Islet of Langerhans (tissue), 1 donor: ENCODE measurements at regions not wholly inside any gene's neighbourhood (a gene's known extent, or its start where the extent isn't known, plus 50 kb on each side); places are given as distances from the start of the nearest gene placed in this dataset.
"Not testable (repeated sequence)": the region's sequence is repeated elsewhere in the genome, so short reads cannot be mapped to it uniquely, and the experiment has no call there.

Source experiments
- FAIRE-seq: peaks from one replicate; lab custom pipeline; 2011; peaks lifted over from hg19 to GRCh38; lab: Jason Lieb, UNC

DNA sequence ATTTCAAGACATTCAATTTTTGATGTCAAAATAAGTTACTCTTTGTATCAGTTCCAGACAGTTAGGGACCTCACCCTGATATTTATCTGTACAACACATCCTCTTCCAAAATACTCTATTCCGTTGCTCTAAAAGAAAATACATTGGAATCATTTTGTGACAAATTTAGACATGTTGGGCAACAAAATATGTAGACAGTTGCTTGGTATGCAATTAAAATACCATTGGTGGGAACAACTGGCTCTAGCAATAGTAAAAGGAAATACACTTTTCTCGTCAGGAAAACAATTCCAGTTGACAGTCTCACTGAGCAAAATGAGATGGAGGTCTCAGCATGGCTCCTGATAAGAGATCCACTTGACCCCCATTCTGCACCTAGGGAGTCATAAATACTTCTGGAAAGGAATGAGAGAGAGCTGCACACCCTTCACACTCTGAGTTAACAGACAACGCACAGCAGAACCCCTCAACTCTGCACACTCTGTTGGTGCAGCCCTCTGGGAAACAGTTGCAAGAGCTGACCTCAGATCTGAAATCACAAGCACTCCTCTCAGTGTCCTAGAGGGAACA is 171.3 kb upstream of the NT5E start:
- FAIRE-seq, result no peak

DNA sequence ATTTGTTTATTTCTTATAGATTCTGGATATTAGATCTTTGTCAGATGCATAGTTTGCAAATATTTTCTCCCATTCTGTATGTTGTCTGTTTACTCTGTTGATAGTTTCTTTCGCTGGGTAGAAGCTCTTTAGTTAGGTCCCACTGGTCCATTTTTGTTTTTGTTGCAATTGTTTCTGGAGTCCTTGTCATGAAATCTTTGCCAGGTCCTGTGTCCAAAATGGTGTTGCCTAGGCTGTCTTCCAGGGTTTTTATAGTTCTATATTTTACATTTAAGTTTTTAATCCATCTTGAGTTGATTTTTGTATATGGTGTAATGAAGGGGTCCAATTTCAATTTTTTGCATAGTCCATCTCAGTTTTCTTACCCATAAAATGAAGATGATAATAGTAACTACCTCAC is 173.9 kb upstream of the NT5E start:
- FAIRE-seq, result not testable (repeated sequence)

DNA sequence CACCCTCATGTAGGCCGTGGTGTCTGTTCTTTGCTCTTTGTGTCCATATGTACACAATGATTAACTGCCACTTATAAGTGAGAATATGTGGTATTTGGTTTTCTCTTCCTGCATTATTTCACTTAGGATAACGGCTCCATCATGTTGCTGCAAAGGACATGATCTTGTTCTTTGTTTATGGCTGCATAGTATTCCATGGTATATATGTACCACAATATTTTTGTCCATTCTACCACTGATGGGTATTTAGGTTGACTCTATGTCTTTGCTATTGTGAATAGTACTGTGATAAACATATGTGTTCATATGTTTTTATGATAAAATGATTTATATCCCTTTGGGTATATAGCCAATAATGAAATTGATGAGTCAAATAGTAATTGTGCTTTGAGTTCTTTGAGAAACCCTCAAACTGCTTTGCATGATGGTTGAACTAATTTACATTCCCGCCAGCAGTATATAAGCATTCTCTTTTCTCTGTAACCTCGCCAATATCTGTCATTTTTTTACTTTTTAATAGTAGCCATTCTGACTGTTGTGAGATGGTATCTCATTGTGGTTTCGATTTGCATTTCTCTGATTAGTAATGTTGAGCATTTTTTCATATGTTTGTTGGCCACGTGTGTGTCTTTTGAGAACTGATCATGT is 174.4 kb upstream of the NT5E start:
- FAIRE-seq, result no peak

DNA sequence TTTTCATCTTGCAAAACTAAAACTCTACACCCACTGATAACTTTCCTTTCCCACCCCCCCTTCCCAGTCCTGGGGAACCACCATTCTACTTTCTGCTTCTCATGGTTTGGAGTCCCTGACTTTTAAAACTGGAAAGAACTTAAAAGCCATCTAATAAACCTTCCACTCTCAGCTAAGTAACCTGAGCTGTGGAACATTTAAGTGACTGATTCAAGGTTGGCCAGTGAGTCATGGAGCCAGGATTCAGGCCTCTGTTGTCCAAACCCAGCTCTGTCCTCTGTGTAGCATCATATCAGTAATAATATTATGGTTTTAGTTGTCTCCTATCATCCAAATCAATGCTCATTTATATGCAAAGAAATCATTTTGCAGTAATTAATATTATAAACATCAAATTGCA is 176.0 kb upstream of the NT5E start:
- no peak for FAIRE-seq

DNA sequence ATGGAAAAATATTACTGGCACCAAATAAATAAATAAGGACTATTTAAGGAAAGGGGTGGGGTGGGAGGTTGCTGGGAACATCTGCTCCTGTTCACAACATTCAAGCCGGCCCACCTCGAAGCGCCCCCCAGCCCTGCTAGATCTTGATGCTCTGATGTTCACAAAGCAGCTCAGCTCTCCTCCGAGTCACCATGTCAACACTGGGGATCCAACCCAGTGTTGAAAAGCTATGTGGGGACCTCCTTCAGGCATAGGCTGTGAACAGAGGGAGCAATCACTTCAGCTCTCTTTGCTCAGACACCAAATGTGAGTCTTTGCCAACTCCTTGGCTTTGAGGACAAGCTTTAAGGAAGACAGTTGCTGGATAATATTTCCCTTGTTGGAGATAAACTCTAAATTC is 176.8 kb upstream of the NT5E start:
- FAIRE-seq, result no peak

DNA sequence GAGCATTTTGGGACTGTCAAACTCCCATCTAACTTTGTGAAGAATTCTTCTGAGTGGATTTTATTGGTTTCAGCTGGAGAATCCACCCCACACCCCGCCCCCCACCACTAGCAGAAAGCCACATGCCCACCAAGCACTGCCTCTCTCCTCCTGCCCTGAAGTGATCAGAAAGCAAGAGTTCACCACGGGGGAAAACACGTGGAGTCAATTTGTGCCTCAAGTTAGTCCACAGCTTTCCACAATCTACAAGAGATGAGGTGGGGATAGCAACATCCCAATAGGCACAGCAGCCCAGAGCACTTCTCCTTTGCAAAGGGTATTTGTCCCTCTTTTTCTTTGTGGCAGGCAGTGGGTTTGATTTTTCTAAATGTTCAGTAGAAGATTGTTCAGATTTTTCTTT is 177.3 kb upstream of the NT5E start:
- no peak for FAIRE-seq

DNA sequence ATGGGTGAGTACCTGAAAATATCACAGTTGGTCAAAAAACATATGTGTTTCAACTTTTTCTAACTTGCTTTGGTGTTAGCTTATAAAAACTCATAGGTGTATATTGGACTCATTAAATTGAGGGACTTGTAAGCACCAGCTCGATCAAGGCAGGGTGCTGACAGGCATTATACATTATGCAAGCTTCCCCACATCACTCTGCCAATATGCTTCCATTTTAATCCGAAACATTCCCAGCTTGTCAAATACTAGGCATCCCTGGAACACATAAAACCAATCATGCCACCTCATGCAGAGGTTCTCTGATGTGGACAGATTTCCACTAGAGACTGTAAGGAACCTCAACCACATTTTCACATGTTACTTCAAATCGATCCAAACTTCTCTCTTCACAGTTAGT is 187.3 kb upstream of the NT5E start:
- FAIRE-seq, result no peak

DNA sequence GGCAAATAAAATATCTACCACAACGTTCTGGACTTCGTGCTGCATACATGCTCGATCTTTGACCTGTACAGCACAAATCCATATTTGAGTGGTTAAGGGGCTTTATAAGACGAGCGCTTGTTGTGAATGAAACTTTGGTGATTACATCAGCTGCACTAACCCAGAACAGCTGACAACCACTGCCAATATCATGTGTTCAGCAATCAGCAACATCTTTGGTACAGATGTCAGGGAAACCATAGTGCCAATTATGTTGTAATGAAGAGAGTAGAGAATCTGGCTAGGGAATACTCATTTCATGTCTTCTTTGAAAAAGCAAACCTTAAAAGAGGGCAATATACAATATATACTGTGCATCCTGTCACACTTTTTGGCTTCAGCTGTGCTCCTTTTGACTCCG is 188.6 kb upstream of the NT5E start:
- no peak for FAIRE-seq

DNA sequence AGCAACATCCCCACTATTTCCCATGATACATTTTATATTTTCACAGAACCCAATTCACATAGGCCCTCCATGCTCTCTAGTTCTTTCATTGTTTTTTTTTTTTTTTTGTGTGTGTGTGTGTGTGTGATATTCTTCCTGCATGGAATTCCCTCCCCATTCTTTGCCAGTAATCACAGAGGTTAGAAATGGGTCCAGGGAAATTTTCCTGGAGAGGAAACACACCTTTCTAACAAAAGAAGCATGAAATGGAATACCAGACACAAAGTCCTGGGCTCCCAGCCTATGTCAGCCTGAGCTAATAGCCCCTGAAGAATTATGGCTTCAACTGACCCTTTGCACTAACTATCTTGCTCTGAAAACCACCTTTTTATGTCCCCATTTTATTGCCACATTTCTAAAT is 194.2 kb upstream of the NT5E start:
- FAIRE-seq, result no peak

DNA sequence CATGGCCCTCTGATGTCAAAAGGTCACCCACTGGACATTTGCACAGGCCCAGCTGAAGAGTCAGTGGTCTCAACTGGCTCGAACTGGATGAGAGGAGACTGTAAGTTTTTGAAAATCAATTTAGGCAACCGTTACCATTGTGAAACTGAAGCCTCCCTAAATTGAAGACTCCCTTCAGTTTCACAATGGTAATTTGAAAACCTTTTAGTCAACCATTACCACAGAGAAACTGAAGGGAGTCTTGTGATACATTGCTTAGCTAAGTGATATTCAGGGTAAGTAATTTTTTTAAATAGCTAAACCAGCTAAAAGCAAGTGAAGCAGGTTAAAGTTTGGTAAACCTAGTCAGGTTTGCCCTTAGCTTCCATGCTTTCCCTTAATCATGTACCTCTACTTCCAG is 197.3 kb upstream of the NT5E start:
- no peak for FAIRE-seq

DNA sequence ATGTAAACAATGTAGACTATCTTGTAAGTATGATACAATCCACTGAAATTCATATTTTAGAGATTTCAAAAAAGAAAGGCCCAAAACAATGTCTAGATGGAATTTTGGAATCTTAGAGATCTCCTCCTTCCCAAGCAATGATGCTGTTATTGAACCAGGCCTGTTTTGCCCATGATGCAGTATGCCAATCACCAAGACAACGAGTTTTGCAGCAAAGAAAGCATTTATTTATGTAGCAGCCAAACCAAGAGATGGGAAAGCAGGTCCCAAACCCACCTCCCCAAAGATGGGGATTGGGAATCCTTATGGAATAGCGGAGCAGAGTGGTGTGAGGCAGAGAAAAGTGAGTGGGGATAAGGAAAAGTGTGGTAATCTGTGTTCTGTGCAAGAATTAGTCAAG is 197.8 kb upstream of the NT5E start:
- FAIRE-seq, result no peak

DNA sequence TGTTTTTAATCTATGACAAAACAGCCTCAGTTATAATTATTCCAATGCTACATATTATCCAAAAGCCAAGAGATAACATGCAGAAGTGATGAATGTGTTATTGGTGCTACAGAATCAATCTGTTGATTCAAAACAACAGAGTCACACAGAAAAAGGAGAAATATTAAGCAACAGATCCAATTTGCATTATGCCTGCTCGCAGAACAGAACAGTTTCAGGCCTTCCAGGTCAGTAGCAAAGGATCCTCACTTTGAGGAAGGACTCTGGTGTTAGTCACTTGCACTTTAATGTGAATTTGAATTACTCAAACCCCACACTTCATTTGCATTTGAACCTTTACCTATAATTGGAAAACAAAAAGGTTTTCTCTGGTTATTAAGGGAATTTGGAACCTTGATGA is 198.6 kb upstream of the NT5E start:
- FAIRE-seq, result no peak

DNA sequence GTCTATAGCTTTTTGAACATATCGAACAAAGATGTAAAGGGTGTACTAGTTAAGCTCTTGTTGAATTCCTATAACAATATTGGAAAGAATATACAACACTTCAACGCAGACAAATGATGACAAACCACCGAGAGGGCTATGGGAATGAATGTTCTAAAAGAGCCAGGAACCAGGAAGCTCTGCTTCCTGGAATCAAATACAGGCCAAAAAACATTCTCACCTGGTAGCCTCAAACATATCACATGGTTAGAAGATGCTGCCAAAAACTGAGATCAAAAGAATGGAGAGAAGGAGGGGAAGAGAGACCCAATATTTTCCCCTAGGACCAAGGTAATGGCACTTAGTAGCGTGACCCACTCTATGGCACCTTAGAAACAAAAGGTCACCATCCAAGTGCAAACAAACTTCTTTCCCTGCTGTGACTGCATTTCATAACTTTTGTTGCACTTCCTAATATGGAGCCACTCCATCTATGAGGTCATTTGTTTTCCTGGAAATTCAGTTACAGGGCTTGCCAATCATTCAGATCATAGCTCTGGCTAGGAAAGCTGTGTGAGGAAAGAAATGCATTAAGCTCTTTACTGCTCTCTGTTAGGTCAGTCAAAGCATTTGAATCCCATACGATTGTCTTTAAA is 199.2 kb upstream of the NT5E start:
- no peak for FAIRE-seq

DNA sequence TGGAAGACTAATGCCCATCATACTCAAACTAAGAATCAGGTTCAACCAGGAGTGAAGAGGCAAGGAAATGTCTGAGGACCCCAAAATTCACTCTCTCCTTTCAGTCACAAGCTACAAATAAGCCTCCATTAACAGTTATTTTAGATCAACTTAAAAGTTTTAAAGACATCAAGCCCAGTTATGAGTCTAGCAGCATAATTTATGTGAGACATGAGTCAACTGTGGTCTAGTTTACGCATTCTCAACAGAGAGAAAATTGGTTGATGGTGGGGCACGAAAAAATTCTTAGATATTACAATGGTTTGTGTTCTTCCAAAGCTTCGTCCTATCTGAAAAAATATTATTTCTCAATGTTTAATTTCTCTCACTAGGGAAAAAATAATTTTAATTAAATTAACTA is 204.9 kb upstream of the NT5E start:
- FAIRE-seq, result no peak

DNA sequence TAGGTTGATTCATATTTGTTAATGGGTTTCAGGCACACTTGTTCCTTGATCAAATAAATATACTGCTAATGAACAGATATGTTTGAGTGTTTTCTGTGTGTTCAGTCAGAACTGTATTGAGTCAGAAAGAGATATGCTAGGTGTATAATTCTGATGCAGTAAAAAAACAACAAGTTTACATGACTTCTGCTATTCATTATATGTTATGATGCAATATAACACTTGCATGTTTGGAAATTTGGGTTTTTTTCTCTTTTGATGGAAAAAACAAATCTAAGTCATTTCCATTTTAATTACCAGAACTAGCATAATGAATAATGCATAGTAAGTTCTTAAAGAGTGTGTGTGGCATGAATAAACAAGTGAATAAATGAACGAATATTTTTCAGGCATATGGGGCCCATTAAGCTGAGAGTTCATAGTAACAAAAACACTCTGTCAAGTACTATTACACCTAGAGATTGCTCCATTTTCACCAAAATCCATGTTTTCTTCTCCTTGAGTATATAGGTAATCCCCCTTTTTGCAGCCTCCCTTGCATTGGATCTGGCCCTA is 208.3 kb upstream of the NT5E start:
- no peak for FAIRE-seq

DNA sequence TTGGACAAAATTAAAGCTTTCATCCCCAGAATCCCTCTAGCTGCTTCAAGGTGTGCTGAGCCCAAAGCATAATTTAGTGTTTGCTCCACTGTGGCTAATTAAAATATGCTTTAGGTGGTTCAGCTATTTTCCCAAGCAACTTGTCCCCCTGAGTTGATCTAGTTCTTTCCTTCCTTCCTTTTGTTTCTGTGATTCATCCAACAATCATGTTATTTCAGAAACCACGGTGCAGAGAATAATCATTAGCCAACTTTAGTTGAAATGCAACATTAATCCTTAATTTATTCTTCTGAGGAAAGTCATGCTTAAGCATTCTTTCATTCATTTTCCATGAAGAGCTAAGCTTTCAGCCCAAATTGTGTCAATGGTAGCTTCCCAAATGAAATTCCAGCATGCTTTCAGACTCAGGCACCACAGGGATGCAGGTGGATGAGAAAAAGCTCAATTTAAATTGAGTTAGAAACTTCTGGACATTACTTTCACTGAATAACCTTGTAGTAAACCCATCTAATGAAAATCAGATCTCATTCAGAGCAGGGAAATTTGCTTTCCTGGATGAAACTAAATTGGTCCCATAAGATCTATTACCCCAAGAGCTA is 209.0 kb upstream of the NT5E start:
- no peak for FAIRE-seq

DNA sequence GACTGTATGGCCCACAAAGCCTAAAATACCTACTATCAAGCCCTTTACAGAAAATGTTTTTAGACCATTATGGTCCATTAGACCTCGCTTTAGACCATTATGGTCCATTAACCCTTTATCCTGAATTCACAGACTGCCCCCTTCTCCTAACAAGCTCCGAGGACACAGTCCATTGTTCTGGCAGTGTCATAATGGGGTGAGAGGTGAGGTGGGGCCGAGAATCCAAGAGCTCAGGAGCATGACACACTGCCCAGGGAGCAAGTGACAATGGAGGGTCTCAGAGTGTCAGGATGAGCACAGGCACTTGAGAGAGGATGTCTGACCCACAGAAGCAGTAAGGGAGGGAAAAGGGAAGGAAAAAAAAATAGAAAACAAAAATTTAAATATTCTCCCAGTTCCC is 212.4 kb upstream of the NT5E start:
- FAIRE-seq, result no peak

DNA sequence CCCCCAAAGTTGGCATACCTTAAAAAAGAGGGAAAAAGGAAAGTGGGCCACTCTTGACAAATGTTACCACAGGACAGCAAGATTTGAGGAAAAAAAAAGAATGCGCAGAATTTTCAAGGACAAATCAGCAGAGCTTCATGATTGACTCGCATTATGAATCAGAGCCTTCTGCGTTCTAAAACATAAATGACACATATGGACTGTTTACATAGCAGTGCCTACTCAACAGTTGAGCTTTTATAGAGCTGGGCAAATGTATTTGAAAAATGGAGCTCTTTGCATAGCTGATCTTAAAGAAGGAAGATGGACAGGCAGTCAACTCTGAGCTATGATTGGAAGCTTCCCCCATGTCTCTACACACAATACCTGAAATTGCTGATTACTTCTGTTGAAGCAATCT is 213.2 kb upstream of the NT5E start:
- no peak for FAIRE-seq

DNA sequence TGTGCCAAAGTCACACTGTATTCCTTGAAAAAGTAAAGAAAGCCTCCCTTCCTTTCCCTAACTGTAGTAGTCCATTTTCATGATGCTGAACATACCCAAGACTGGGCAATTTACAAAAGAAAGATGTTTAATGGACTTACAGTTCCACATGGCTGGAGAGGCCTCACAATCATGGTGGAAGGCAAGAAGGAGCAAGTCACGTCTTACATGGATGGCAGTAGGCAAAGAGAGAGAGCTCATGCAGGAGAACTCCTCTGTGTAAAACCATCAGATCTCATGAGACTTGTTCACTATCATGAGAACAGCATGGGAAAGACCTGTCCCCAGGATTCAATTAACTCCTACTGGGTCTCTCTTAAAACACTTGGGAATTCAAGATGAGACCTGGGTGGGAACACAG is 222.5 kb upstream of the NT5E start:
- FAIRE-seq, result not testable (repeated sequence)

DNA sequence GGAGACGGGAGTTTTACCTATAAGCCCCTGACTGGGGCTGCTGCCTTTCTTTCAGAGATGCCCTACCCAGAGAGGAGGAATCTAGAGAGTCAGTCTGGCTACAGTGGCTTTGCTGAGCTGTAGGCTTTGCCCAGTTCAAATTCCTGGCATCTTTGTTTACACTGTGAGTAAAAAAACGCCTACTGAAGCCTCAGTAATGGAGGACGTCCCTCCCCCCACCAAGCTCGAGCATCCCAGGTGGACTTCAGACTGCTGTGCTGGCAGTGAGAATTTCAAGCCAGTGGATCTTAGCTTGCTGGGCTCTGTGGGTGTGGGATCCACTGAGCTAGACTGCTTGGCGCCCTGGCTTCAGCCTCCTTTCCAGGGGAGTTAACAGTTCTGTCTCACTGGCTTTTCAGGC is 237.1 kb upstream of the NT5E start:
- not testable (repeated sequence) for FAIRE-seq

DNA sequence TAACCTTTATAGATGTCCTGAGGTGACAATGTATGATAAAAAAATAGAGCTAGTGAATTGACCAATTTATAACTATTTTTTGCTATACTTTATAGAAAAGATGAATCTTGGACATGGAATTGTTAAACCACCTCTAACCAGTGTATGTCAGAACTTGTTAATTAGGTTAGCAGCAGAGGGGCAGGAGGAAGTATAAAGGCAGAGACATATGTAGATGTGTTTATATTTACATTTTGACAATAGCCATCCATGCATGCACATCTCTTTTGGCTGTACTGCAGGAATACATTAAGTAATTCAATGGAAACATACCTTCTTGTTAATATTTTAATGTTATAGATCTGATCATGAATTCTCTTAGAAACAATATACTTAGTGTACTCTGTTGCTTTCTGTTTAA is 254.6 kb upstream of the NT5E start:
- FAIRE-seq, result no peak

DNA sequence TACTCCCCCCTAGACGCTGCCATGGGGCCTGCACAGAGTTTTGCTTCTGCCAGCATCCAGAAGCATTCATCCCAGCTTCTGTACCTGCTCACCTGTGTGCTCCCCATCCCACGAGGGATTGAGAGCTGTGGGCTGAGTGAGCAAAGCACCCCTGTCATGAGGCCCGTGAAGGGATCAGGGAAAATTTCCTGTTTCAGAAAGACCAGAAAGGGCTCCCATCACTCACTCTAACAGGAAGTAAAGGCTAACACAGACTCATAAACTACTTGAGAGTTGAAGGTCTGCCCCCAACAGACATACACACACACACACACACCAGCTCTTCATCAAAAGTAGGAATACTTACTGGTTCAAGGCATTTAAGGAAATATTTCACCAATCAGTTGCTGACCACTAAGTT is 256.5 kb upstream of the NT5E start:
- no peak for FAIRE-seq

DNA sequence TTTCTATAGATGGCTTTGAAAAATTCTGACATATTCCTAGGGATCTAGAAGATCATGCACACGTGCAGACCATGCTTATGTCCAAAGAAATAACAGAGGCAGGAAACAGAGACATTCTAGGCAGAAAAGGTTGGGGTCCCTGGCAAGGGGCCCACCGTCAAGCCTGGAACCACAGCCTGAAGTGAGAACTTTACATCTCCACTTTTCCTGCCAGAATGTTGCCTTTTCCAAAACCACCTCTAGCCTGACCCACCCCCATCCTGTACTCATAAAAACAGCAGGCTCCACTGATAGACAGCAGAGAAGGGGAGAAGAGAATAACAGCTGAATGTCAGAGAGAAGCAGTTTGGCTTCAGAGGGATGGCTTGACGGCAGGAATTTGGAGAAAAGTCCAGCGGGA is 257.3 kb upstream of the NT5E start:
- FAIRE-seq, result no peak

DNA sequence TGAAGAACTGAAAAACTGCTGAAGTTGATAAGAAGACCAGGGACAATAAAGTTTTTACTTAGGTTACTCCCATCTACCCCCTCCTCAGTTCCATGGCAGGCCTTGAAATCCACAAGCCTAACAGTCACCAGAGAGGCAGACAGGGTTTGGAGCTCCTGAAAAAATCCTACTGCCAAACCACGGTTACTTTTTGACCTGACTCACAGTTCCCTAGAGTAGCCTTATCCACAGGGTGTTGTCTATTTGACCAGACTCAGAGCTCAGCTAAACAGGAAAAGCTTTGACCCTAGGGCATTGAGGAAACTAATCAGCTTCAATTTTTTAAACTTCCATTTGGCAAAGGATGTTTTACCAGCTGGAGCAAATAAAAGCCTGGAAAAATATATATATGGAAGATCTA is 257.7 kb upstream of the NT5E start:
- FAIRE-seq, result no peak
